ENCODE measurements at regions not wholly inside any gene's neighbourhood (a gene's known extent, or its start where the extent isn't known, plus 50 kb on each side); places are given as distances from the start of the nearest gene placed in this dataset.

- CTCF ChIA-PET, result no interaction called here
- TF ChIP-seq POLR2AphosphoS5 (IDR thresholded peaks at IDR 0.05; ENCODE audit: low read depth, low read length) (no peak), CTCF (IDR thresholded peaks at IDR 0.05) (no peak), SIN3A (IDR thresholded peaks at IDR 0.05; ENCODE audit: borderline replicate concordance, insufficient read depth, low read depth, low read length) (no peak), REST (IDR thresholded peaks at IDR 0.05; ENCODE audit: insufficient read depth in 1 of 2, low read depth in 2 of 2, low read length in 1 of 2) (no peak), TCF7L2 (IDR thresholded peaks at IDR 0.05; ENCODE audit: low read depth, low read length) (no peak)
- BruUV-seq (replicated peaks), result no TSS peak
- in situ Hi-C loops (cut with HindIII; ENCODE audit: low pct_unique_long_range_greater_than_20kb, low sequenced_read_pairs), result no loop called here
- Histone ChIP-seq H3K4me1 (ENCODE audit: control insufficient read depth, insufficient read depth, low read length) (no peaks in the 10 kb centered on the region), H3K9me3 (ENCODE audit: control insufficient read depth, insufficient read depth, low read depth, low read length) (no peaks in the 10 kb centered on the region), H3K36me3 (ENCODE audit: control insufficient read depth, insufficient read depth, low read length) (no peaks in the 10 kb centered on the region), H3K27ac (ENCODE audit: low read length) (no peak overlapping the region), H3K27me3 (ENCODE audit: control insufficient read depth, insufficient read depth, low read length) (no peaks in the 10 kb centered on the region), H3K4me3 (ENCODE audit: low read depth in 2 of 2, low read length in 2 of 2) (no peak overlapping the region)
- ATAC-seq, result no peak
- POLR2A ChIA-PET, result no interaction called here
- intact Hi-C loops (cut with micrococcal nuclease; ENCODE audit: unreplicated experiment), result no loop called here
- no peak for DNase-seq (ENCODE audit: low read depth, low spot score)
These were observed 299.9 kb upstream of the PROX1 start for GRCh38 chr1:213687832-213688231.

- H3K4me3 ChIP-seq (ENCODE audit: low read depth in 2 of 2, low read length in 2 of 2), result no peak overlapping the region
- intact Hi-C loops (cut with micrococcal nuclease; ENCODE audit: unreplicated experiment), result no loop called here
- BruUV-seq (replicated peaks), result no TSS peak
- TF ChIP-seq SIN3A (IDR thresholded peaks at IDR 0.05; ENCODE audit: borderline replicate concordance, insufficient read depth, low read depth, low read length) (no peak), CTCF (IDR thresholded peaks at IDR 0.05) (no peak), POLR2AphosphoS5 (IDR thresholded peaks at IDR 0.05; ENCODE audit: low read depth, low read length) (no peak), TCF7L2 (IDR thresholded peaks at IDR 0.05; ENCODE audit: low read depth, low read length) (no peak), REST (IDR thresholded peaks at IDR 0.05; ENCODE audit: insufficient read depth in 1 of 2, low read depth in 2 of 2, low read length in 1 of 2) (no peak)
- no peak for DNase-seq (ENCODE audit: low read depth, low spot score)
- ChIA-PET POLR2A (no interaction called here), CTCF (no interaction called here)
- no peaks in the 10 kb centered on the region for H3K9me3 ChIP-seq (ENCODE audit: control insufficient read depth, insufficient read depth, low read depth, low read length)
- H3K27me3 ChIP-seq (ENCODE audit: control insufficient read depth, insufficient read depth, low read length), result no peaks in the 10 kb centered on the region
- no peak for ATAC-seq
- no peaks in the 10 kb centered on the region for H3K36me3 ChIP-seq (ENCODE audit: control insufficient read depth, insufficient read depth, low read length)
- in situ Hi-C loops (cut with HindIII; ENCODE audit: low pct_unique_long_range_greater_than_20kb, low sequenced_read_pairs), result no loop called here
- H3K4me1 ChIP-seq (ENCODE audit: control insufficient read depth, insufficient read depth, low read length), result no peaks in the 10 kb centered on the region
- no peak overlapping the region for H3K27ac ChIP-seq (ENCODE audit: low read length)
These were observed 299.1 kb upstream of the PROX1 start for GRCh38 chr1:213688655-213689054.

Data from Panc1 (cell line).